Stimulated activated CD8-positive, alpha-beta memory T cell treated with anti-CD3 and anti-CD28 coated beads, Interleukin-7, amount 100 ng/mL, for 4 hours (primary cell): ENCODE measurements at regions not wholly inside any gene's neighbourhood (a gene's known extent, or its start where the extent isn't known, plus 50 kb on each side); places are given as distances from the start of the nearest gene placed in this dataset.
"Not testable (repeated sequence)": the region's sequence is repeated elsewhere in the genome, so short reads cannot be mapped to it uniquely, and the experiment has no call there.

Experiments
- DNase-seq, 2 donors: peaks; one replicate each; pipeline ENCODE4 v3.0.0-alpha.2; 2020; ENCODE audit warnings: low read depth in 2 of 2

GRCh38 chr4:12110627-12111026 lies 681.9 kb upstream of the HS3ST1 start:
- DNase-seq, result no peak

- not testable (repeated sequence) for DNase-seq
These were observed 680.4 kb upstream of the HS3ST1 start for GRCh38 chr4:12109056-12109455.

- no peak for DNase-seq
These were observed 676.8 kb upstream of the HS3ST1 start for GRCh38 chr4:12105519-12105918.

GRCh38 chr4:12089920-12090319 lies 661.2 kb upstream of the HS3ST1 start:
- not testable (repeated sequence) for DNase-seq

- no peak for DNase-seq
These were observed 656.0 kb upstream of the HS3ST1 start for GRCh38 chr4:12084690-12085089.

- DNase-seq, result no peak
These were observed 642.6 kb upstream of the HS3ST1 start for GRCh38 chr4:12071316-12071715.

- no peak for DNase-seq
These were observed 625.3 kb upstream of the HS3ST1 start for GRCh38 chr4:12053966-12054365.

GRCh38 chr4:12053556-12053955 lies 624.9 kb upstream of the HS3ST1 start:
- DNase-seq, result no peak

- DNase-seq, result no peak
These were observed 621.7 kb upstream of the HS3ST1 start for GRCh38 chr4:12050357-12050756.

- no peak for DNase-seq
These were observed 614.1 kb upstream of the HS3ST1 start for GRCh38 chr4:12042818-12043217.

GRCh38 chr4:12041828-12042227 lies 613.1 kb upstream of the HS3ST1 start:
- no peak for DNase-seq

- DNase-seq, result no peak
These were observed 607.8 kb upstream of the HS3ST1 start for GRCh38 chr4:12036450-12036849.

- no peak for DNase-seq
These were observed 599.6 kb upstream of the HS3ST1 start for GRCh38 chr4:12028258-12028657.

GRCh38 chr4:12022409-12022808 lies 593.7 kb upstream of the HS3ST1 start:
- DNase-seq, result no peak

GRCh38 chr4:12016729-12017128 lies 588.0 kb upstream of the HS3ST1 start:
- DNase-seq, result no peak

- no peak for DNase-seq
These were observed 576.8 kb upstream of the HS3ST1 start for GRCh38 chr4:12005471-12005870.

- DNase-seq, result not testable (repeated sequence)
These were observed 567.9 kb upstream of the HS3ST1 start for GRCh38 chr4:11996581-11996980.

- DNase-seq, result no peak
These were observed 548.1 kb upstream of the HS3ST1 start for GRCh38 chr4:11976726-11977263.

- DNase-seq, result no peak
These were observed 544.6 kb upstream of the HS3ST1 start for GRCh38 chr4:11973270-11973669.

- DNase-seq, result no peak
These were observed 542.1 kb upstream of the HS3ST1 start for GRCh38 chr4:11970754-11971153.

- no peak for DNase-seq
These were observed 538.1 kb upstream of the HS3ST1 start for GRCh38 chr4:11966782-11967181.

- DNase-seq, result no peak
These were observed 525.4 kb upstream of the HS3ST1 start for GRCh38 chr4:11954093-11954492.

- no peak for DNase-seq
These were observed 520.7 kb upstream of the HS3ST1 start for GRCh38 chr4:11949355-11949754.

- not testable (repeated sequence) for DNase-seq
These were observed 518.9 kb upstream of the HS3ST1 start for GRCh38 chr4:11947629-11948028.
